Heart left ventricle (tissue), 16 donors: ENCODE measurements at regions not wholly inside any gene's neighbourhood (a gene's known extent, or its start where the extent isn't known, plus 50 kb on each side); places are given as distances from the start of the nearest gene placed in this dataset.
A peak's percentile ranks its signal among the peaks of the same experiment; 100 is the strongest.

Experiments used
- ATAC-seq, 4 donors: fragments of 200-7000 bp; cut with Tn5 transposase; one replicate each; pipeline ENCODE4 v1.9.1; 2020 to 2022; ENCODE audit warnings: moderate library complexity in 4 of 4, mild to moderate bottlenecking in 3 of 4, moderate number of reproducible peaks in 1 of 4
- DNase-seq, 5 donors: peaks; one replicate each; pipeline ENCODE4 v3.0.0-alpha.2; 2020
- H3K27ac ChIP-seq, 12 donors: fragments of 200-600 bp; sonication (generic) in 4 of 12; one replicate each; pipeline versions ENCODE4 v1.5.0 to v1.8.0; 2016 to 2022; ENCODE audit warnings: mild to moderate bottlenecking in 2 of 12
- H3K27me3 ChIP-seq, 9 donors: fragments of 200-600 bp; sonication (generic) in 2 of 9; one replicate each; pipeline versions ENCODE4 v1.5.1 to v1.8.0; 2016 to 2022; ENCODE audit warnings: mild to moderate bottlenecking in 3 of 9
- H3K36me3 ChIP-seq, 9 donors: fragments of 200-600 bp; sonication (generic) in 2 of 9; one replicate each; pipeline versions ENCODE4 v1.5.0 to v1.8.0; 2018 to 2022; ENCODE audit warnings: mild to moderate bottlenecking in 2 of 9
- H3K4me1 ChIP-seq, 12 donors: fragments of 200-600 bp; sonication (generic) in 4 of 12; one replicate each; pipeline versions ENCODE4 v1.5.0 to v1.8.0; 2016 to 2022; ENCODE audit warnings: mild to moderate bottlenecking in 3 of 12
- H3K4me3 ChIP-seq, 12 donors: fragments of 200-600 bp; sonication (generic) in 4 of 12; one replicate each; pipeline versions ENCODE4 v1.5.0 to v1.8.0; 2017 to 2022; ENCODE audit warnings: mild to moderate bottlenecking in 9 of 12, moderate library complexity in 4 of 12
- H3K9me3 ChIP-seq, 12 donors: fragments of 200-600 bp; sonication (generic) in 4 of 12; one replicate each; pipeline versions ENCODE4 v1.5.0 to v1.8.0; 2016 to 2022; ENCODE audit warnings: mild to moderate bottlenecking in 1 of 12
- CTCF ChIP-seq, 12 donors: fragments of 200-600 bp; sonication (generic) in 4 of 12; IDR thresholded peaks; one replicate each; pipeline versions ENCODE4 v1.5.0 to v1.8.0; 2018 to 2022; ENCODE audit warnings: antibody characterized with exemption in 12 of 12, mild to moderate bottlenecking in 5 of 12
- POLR2A ChIP-seq, 2 donors: fragments of 450-650 bp; IDR thresholded peaks; one replicate each; pipeline ENCODE4 v1.6.1; 2017; ENCODE audit warnings: antibody characterized with exemption in 2 of 2, mild to moderate bottlenecking in 2 of 2, moderate library complexity in 2 of 2
- WGBS, 4 donors: extraction: QIAGEN DNeasy Blood & Tissue Kit in 2 of 4; methylation state at CpG; one replicate each; pipeline versions ENCODE4 v1.1.5 to v1.1.7; 2013 to 2018; 5-methylcytosine and 5-hydroxymethylcytosine counted together
- intact Hi-C, 10 donors: fragments of 100-400 bp; cut with DNase I; formaldehyde crosslinking; loops; one replicate each; pipeline versions ENCODE4 v1.11.1 to v1.14.2; 2022
- donor health status: ischemic (EF 13 %, LVEDD 7.1; RV severe dilation, severe dysfunction).
- donor health status: healthy with polysubstance abuse.
- donor health status: DM: no; HTN: yes; CAD: no.
- donor health status: DM: no; HTN: no; CAD: no.
- donor health status: ischemic (EF 25% LVEDD 6.9; RV normal size, moderate dysfunction).
- donor health status: ischemic (EF 25% LVEDD 5.7; RV mildly dilated, moderate dysfunction).
- donor health status: healthy.
- donor health status: DM: yes; HTN: yes; CAD: no.
- donor health status: ischemic (EF 35%, LVEDD 5.7; RV mildly dilated, moderate dysfunction).
- donor health status: nonischemic (EF 11% LVEDD 7.7; RV severe dilation, severe dysfunction).
- donor health status: DM: yes; HTN: yes; CAD: no.
- donor health status: PGD.
- donor health status: ischemic (EF 29% LVEDD 5.4; RV normal size, mild dysfunction).
- donor health status: nonischemic (EF 23%, LVEDD 6.1; RV moderate dilation, normal function).

DNA sequence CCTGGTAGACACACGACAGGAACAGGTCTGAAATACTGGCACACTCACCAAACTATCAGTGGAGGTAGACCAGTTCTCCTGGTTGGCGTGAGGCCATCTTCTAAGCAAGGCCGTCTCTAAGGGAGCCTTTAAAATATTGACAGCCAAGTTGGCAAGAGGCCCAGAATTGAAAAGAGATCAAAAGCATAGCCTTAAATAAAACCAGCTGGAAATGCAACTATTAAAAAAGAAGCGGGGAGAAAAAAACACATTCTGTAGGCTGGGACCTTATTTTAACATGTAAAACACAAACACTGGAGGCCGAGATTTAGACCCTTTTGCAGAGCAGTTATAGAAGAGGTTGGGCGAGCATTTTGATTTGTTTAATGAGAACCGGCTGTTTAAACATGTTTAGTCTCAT, 233.0 kb upstream of the CLNK start:
- Histone ChIP-seq H3K9me3 (no peaks in the 10 kb centered on the region), H3K36me3 (no peaks in the 10 kb centered on the region), H3K27me3 (no peaks in the 10 kb centered on the region), H3K4me3 (no peak overlapping the region), H3K27ac (no peak overlapping the region), H3K4me1 (no peaks in the 10 kb centered on the region)
- ATAC-seq: no peak
- DNase-seq: no peak
- no peak for TF ChIP-seq POLR2A (IDR thresholded peaks at IDR 0.05)
- TF ChIP-seq CTCF (IDR thresholded peaks at IDR 0.05): no peak
- intact Hi-C loops: no loop called here
- WGBS, 4 donors: 37 to 60% (median 42%) methylated on average over 7 of the region's 7 CpGs

GRCh38 chr4:10898072-10898471, 213.5 kb upstream of the CLNK start:
- TF ChIP-seq POLR2A (IDR thresholded peaks at IDR 0.05) (no peak), CTCF (IDR thresholded peaks at IDR 0.05) (no peak)
- H3K9me3 ChIP-seq: no peaks in the 10 kb centered on the region
- DNase-seq (no peak), ATAC-seq (no peak)
- intact Hi-C loops: loop anchor here in 2 of 10 donors (5.0 to 10.0 kb wide), 2 partner anchors 254 to 527 kb away; partner anchors contain the start of gene HS3ST1 (in 1 of the 2)
- no peak overlapping the region for H3K27ac ChIP-seq
- H3K36me3 ChIP-seq: no peaks in the 10 kb centered on the region
- no peak overlapping the region for H3K4me3 ChIP-seq
- no peaks in the 10 kb centered on the region for H3K4me1 ChIP-seq
- no peaks in the 10 kb centered on the region for H3K27me3 ChIP-seq
- 84 to 91% (median 87%) methylated on average over 5 of the region's 5 CpGs for WGBS, 4 donors

GRCh38 chr4:10897076-10897475, 212.5 kb upstream of the CLNK start:
- Histone ChIP-seq H3K9me3 (no peaks in the 10 kb centered on the region), H3K4me1 (no peaks in the 10 kb centered on the region), H3K4me3 (no peak overlapping the region), H3K27ac (no peak overlapping the region), H3K27me3 (peaks cover 0 to 1% (median 0%) of the 10 kb centered on the region in 9 donors), H3K36me3 (no peaks in the 10 kb centered on the region)
- 42 to 57% (median 50%) methylated on average over 5 of the region's 5 CpGs for WGBS, 4 donors
- intact Hi-C loops: loop anchor here in 2 of 10 donors (5.0 to 10.0 kb wide), 2 partner anchors 255 to 528 kb away; partner anchors contain the start of gene HS3ST1 (in 1 of the 2)
- ATAC-seq (no peak), DNase-seq (no peak)
- TF ChIP-seq POLR2A (IDR thresholded peaks at IDR 0.05) (no peak), CTCF (IDR thresholded peaks at IDR 0.05) (no peak)

- Histone ChIP-seq H3K4me1 (no peaks in the 10 kb centered on the region), H3K9me3 (no peaks in the 10 kb centered on the region), H3K27ac (no peak overlapping the region), H3K4me3 (no peak overlapping the region), H3K36me3 (no peaks in the 10 kb centered on the region), H3K27me3 (peaks cover 0 to 4% (median 0%) of the 10 kb centered on the region in 9 donors)
- no peak for TF ChIP-seq POLR2A (IDR thresholded peaks at IDR 0.05)
- peak in 7 of 12 donors; percentile 8 to 44 (median 33) for TF ChIP-seq CTCF (IDR thresholded peaks at IDR 0.05)
- ATAC-seq (no peak), DNase-seq (no peak)
- WGBS, 4 donors: 57 to 74% (median 65%) methylated on average over 2 of the region's 2 CpGs
- intact Hi-C loops: loop anchor here in 1 of 10 donors (10.0 kb wide), 1 partner anchor 531 kb away; the partner anchor contains the start of gene HS3ST1
Measured at GRCh38 chr4:10893395-10893794, 208.8 kb upstream of the CLNK start.
